ENCODE measurements at regions not wholly inside any gene's neighbourhood (a gene's known extent, or its start where the extent isn't known, plus 50 kb on each side); places are given as distances from the start of the nearest gene placed in this dataset.

- H3K27me3 ChIP-seq (ENCODE audit: control insufficient read depth in 1 of 2, insufficient read depth in 2 of 2, low read length in 2 of 2) = no peaks in the 10 kb centered on the region
- DNase-seq (no peak), ATAC-seq (ENCODE audit: poor library complexity) (no peak)
- peaks cover 9% of the 10 kb centered on the region for H3K36me3 Mint-ChIP-seq (ENCODE audit: low read depth)
- no peaks in the 10 kb centered on the region for H3K9me3 Mint-ChIP-seq
- CTCF ChIA-PET = no interaction called here
- peaks cover 23% of the 10 kb centered on the region for H3K4me1 Mint-ChIP-seq (ENCODE audit: low read depth)
- peaks cover 0 to under 1% of the 10 kb centered on the region in 2 experiments for H3K9me3 ChIP-seq (ENCODE audit: control insufficient read depth in 1 of 2, insufficient read depth in 1 of 2, low read length in 2 of 2)
- intact Hi-C loops (cut with DNase I, micrococcal nuclease) = no loop called here
- no peaks in the 10 kb centered on the region for H3K36me3 ChIP-seq (ENCODE audit: insufficient read depth, low read length)
- H3K4me3 Mint-ChIP-seq = no peak overlapping the region
- POLR2A ChIA-PET = interaction anchor here (0.6 kb wide), 1 partner anchor 47 kb away, joined by 3 read pairs; no protein-coding TSS in a partner anchor
- H3K4me3 ChIP-seq (ENCODE audit: low read length) = no peak overlapping the region
- H3K27ac Mint-ChIP-seq = no peak overlapping the region
- no peak overlapping the region for H3K27ac ChIP-seq (ENCODE audit: low read depth in 1 of 2, low read length in 2 of 2)
- no peak for TF ChIP-seq CTCF (IDR thresholded peaks at IDR 0.05)
- H3K4me1 ChIP-seq (ENCODE audit: insufficient read depth, low read length) = no peaks in the 10 kb centered on the region
- no peaks in the 10 kb centered on the region for H3K27me3 Mint-ChIP-seq
Observed at GRCh38 chrX:63513825-63514568, 162.9 kb upstream of the SPIN4 start.

- Mint-ChIP-seq H3K27ac (no peak overlapping the region), H3K4me3 (no peak overlapping the region), H3K36me3 (ENCODE audit: low read depth) (peaks cover 5% of the 10 kb centered on the region), H3K9me3 (no peaks in the 10 kb centered on the region), H3K4me1 (ENCODE audit: low read depth) (peaks cover 28% of the 10 kb centered on the region), H3K27me3 (no peaks in the 10 kb centered on the region)
- no peaks in the 10 kb centered on the region for H3K27me3 ChIP-seq (ENCODE audit: control insufficient read depth in 1 of 2, insufficient read depth in 2 of 2, low read length in 2 of 2)
- no peak overlapping the region for H3K4me3 ChIP-seq (ENCODE audit: low read length)
- intact Hi-C loops (cut with DNase I, micrococcal nuclease) = no loop called here
- H3K4me1 ChIP-seq (ENCODE audit: insufficient read depth, low read length) = no peaks in the 10 kb centered on the region
- no peak for ATAC-seq (ENCODE audit: poor library complexity)
- POLR2A ChIA-PET = no interaction called here
- no peak for TF ChIP-seq CTCF (IDR thresholded peaks at IDR 0.05)
- no peaks in the 10 kb centered on the region for H3K36me3 ChIP-seq (ENCODE audit: insufficient read depth, low read length)
- no peak overlapping the region for H3K27ac ChIP-seq (ENCODE audit: low read depth in 1 of 2, low read length in 2 of 2)
- DNase-seq = no peak
- CTCF ChIA-PET = no interaction called here
- H3K9me3 ChIP-seq (ENCODE audit: control insufficient read depth in 1 of 2, insufficient read depth in 1 of 2, low read length in 2 of 2) = no peaks in the 10 kb centered on the region
Observed at GRCh38 chrX:63511361-63511760, 160.2 kb upstream of the SPIN4 start.

- H3K4me1 Mint-ChIP-seq (ENCODE audit: low read depth) = peaks cover 38% of the 10 kb centered on the region
- Histone ChIP-seq H3K27ac (ENCODE audit: low read depth in 1 of 2, low read length in 2 of 2) (no peak overlapping the region), H3K4me3 (ENCODE audit: low read length) (no peak overlapping the region), H3K36me3 (ENCODE audit: insufficient read depth, low read length) (no peaks in the 10 kb centered on the region), H3K9me3 (ENCODE audit: control insufficient read depth in 1 of 2, insufficient read depth in 1 of 2, low read length in 2 of 2) (no peaks in the 10 kb centered on the region), H3K4me1 (ENCODE audit: insufficient read depth, low read length) (no peaks in the 10 kb centered on the region), H3K27me3 (ENCODE audit: control insufficient read depth in 1 of 2, insufficient read depth in 2 of 2, low read length in 2 of 2) (no peaks in the 10 kb centered on the region)
- no peak overlapping the region for H3K27ac Mint-ChIP-seq
- CTCF ChIA-PET = no interaction called here
- intact Hi-C loops (cut with DNase I, micrococcal nuclease) = no loop called here
- POLR2A ChIA-PET = no interaction called here
- no peak for TF ChIP-seq CTCF (IDR thresholded peaks at IDR 0.05)
- H3K9me3 Mint-ChIP-seq = no peaks in the 10 kb centered on the region
- H3K36me3 Mint-ChIP-seq (ENCODE audit: low read depth) = peaks cover 11% of the 10 kb centered on the region
- DNase-seq (no peak), ATAC-seq (ENCODE audit: poor library complexity) (no peak)
- H3K27me3 Mint-ChIP-seq = no peaks in the 10 kb centered on the region
- no peak overlapping the region for H3K4me3 Mint-ChIP-seq
Observed at GRCh38 chrX:63508668-63509067, 157.5 kb upstream of the SPIN4 start.

Measured in CD4-positive, alpha-beta T cell (primary cell).